ENCODE measurements at regions not wholly inside any gene's neighbourhood (a gene's known extent, or its start where the extent isn't known, plus 50 kb on each side); places are given as distances from the start of the nearest gene placed in this dataset.
"Not testable (repeated sequence)": the region's sequence is repeated elsewhere in the genome, so short reads cannot be mapped to it uniquely, and the experiment has no call there.

GRCh38 chr14:103241531-103241930 lies 92.5 kb upstream of the EIF5 start:
- Mint-ChIP-seq H3K4me3 (no peak overlapping the region), H3K36me3 (ENCODE audit: low read depth) (peaks cover 30% of the 10 kb centered on the region)
- no peak for TF ChIP-seq POLR2AphosphoS5 (IDR thresholded peaks at IDR 0.05; ENCODE audit: low read depth)
- TF ChIP-seq EZH2phosphoT487 (IDR thresholded peaks at IDR 0.05; ENCODE audit: unreplicated experiment), result no peak
- TF ChIP-seq, protein P1, sequence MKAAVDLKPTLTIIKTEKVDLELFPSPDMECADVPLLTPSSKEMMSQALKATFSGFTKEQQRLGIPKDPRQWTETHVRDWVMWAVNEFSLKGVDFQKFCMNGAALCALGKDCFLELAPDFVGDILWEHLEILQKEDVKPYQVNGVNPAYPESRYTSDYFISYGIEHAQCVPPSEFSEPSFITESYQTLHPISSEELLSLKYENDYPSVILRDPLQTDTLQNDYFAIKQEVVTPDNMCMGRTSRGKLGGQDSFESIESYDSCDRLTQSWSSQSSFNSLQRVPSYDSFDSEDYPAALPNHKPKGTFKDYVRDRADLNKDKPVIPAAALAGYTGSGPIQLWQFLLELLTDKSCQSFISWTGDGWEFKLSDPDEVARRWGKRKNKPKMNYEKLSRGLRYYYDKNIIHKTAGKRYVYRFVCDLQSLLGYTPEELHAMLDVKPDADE (IDR thresholded peaks at IDR 0.05), result no peak
- TF ChIP-seq CTCF (conservative IDR thresholded peaks at IDR 0.05; ENCODE audit: low read depth in 2 of 2), result no peak
- TF ChIP-seq NANOG (IDR thresholded peaks at IDR 0.05; ENCODE audit: borderline replicate concordance), result no peak
- TF ChIP-seq CREB1 (CRISPR knock-in tag; IDR thresholded peaks at IDR 0.05; ENCODE audit: low read depth), result no peak
- no peak for TF ChIP-seq ZNF331 (CRISPR knock-in tag; IDR thresholded peaks at IDR 0.05; ENCODE audit: low read depth)
- TF ChIP-seq EZH2 (IDR thresholded peaks at IDR 0.05; ENCODE audit: low read depth, unreplicated experiment), result no peak

DNA sequence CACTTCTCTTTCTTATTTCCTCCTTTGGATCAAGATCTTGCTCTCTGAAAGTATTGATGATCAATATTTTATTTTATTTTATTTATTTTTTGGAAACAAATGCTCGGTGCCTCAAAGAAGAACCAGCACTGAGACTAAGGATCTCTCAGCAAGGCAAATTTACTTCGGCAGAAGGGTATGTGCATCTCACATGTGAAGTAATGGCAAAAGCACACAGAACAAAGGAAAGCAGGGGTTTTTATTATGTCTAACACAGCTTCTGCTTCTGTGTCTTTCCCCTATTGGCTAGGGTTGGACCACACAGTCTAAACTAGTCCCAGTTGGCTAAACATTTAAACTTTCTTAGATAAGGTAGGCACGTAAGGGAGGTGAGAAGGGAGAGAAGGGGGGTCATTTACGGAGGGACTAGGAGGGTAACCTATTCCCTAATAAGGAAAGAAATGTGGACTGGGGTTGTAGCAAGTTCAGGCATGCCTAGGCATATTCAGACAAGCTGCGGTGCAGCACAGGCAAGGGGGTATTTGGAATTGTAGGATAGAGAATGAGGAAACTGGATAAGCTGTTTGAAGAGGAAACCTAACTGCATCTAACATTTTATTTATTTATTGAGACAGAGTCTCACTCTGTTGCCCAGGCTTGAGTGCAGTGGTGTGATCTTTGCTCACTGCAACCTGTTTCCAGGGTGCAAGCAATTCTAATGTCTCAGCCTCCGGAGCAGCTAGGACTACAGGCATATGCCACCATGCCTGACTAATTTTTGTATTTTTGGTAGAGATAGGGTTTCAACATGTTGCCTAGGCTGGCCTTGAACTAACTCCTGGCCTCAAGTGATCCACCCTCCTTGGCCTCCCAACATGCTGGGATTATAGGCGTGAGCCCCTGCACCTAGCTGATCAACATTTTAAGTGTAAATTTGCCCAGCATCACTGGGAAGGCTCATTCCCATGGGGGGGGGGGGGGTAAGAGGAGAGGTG lies 90.0 kb upstream of the EIF5 start:
- no peaks in the 10 kb centered on the region for H3K4me1 ChIP-seq (ENCODE audit: insufficient read depth)
- Mint-ChIP-seq H3K4me3 (no peak overlapping the region), H3K9me3 (peaks cover 53% of the 10 kb centered on the region), H3K4me1 (no peaks in the 10 kb centered on the region), H3K27ac (no peak overlapping the region), H3K36me3 (ENCODE audit: low read depth) (peaks cover 21% of the 10 kb centered on the region), H3K27me3 (ENCODE audit: insufficient read depth, low read depth, poor library complexity) (peaks cover 8% of the 10 kb centered on the region)
- no peak overlapping the region for H3K4me3 ChIP-seq
- no peaks in the 10 kb centered on the region for H4K20me1 ChIP-seq (replicated peaks; ENCODE audit: insufficient read depth)
- no peaks in the 10 kb centered on the region for H3K27me3 ChIP-seq (ENCODE audit: insufficient read depth)
- no peaks in the 10 kb centered on the region for H3F3A ChIP-seq (replicated peaks; ENCODE audit: low read depth)
- H3K36me3 ChIP-seq (ENCODE audit: insufficient read depth), result 0 out of 2 replicates have a peak, but pooled peaks cover 5% of the 10 kb centered on the region
- H2AFZ ChIP-seq, result 0 out of 2 replicates have a peak overlapping the region, but pooled peaks have one; percentile 38
- DNase-seq (ENCODE audit: low spot score) (no peak), ATAC-seq (no peak)
- H3K4me2 ChIP-seq, result no peak overlapping the region
- no peaks in the 10 kb centered on the region for H3K9me2 ChIP-seq (ENCODE audit: insufficient read depth)
- no peaks in the 10 kb centered on the region for H3K79me2 ChIP-seq (replicated peaks; ENCODE audit: insufficient read depth)
- TF ChIP-seq CTCF (conservative IDR thresholded peaks at IDR 0.05; ENCODE audit: low read depth in 2 of 2) (no peak), ZNF114 (CRISPR knock-in tag; IDR thresholded peaks at IDR 0.05) (no peak), ZNF331 (CRISPR knock-in tag; IDR thresholded peaks at IDR 0.05; ENCODE audit: low read depth) (no peak)
- H3K27ac ChIP-seq (ENCODE audit: low read depth), result no peak overlapping the region

More at GRCh38 chr14:103241531-103241930, 92.5 kb upstream of the EIF5 start:
- Mint-ChIP-seq H3K27ac (no peak overlapping the region), H3K4me1 (no peaks in the 10 kb centered on the region), H3K27me3 (ENCODE audit: insufficient read depth, low read depth, poor library complexity) (peaks cover 5% of the 10 kb centered on the region), H3K9me3 (peaks cover 73% of the 10 kb centered on the region)
- Histone ChIP-seq H3K27ac (ENCODE audit: low read depth) (no peak overlapping the region), H2AFZ (no peak overlapping the region), H3K27me3 (ENCODE audit: insufficient read depth) (no peaks in the 10 kb centered on the region), H3F3A (replicated peaks; ENCODE audit: low read depth) (no peaks in the 10 kb centered on the region), H3K9me2 (ENCODE audit: insufficient read depth) (no peaks in the 10 kb centered on the region), H3K4me1 (ENCODE audit: insufficient read depth) (no peaks in the 10 kb centered on the region), H3K79me2 (replicated peaks; ENCODE audit: insufficient read depth) (no peaks in the 10 kb centered on the region), H4K20me1 (replicated peaks; ENCODE audit: insufficient read depth) (no peaks in the 10 kb centered on the region), H3K4me2 (no peak overlapping the region), H3K4me3 (no peak overlapping the region), H3K36me3 (ENCODE audit: insufficient read depth) (peaks cover 5% of the 10 kb centered on the region; the same call in 1 of the 2 replicates)
- DNase-seq (ENCODE audit: low spot score) (no peak), ATAC-seq (no peak)

DNA sequence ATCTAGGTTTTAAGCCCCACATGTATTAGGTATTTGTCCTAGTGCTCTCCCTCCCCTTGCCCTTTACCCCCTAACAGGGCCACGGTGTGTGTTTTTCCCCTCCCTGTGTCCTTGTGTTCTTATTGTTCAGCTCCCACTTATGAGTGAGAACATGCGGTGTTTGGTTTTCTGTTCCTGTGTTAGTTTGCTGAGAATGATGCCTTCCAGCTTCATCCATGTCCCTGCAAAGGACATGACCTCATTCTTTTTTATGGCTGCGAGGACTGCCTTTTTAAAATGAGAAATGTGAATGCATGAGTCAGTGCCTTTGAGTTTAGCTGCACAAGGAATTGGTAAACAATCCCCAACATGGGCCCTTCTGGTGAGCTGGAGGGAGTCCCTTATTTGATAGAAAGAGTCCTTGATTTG lies 88.4 kb upstream of the EIF5 start:
- H3K9me3 Mint-ChIP-seq, result peaks cover 37% of the 10 kb centered on the region
- H3K4me3 Mint-ChIP-seq; H3K4me1 Mint-ChIP-seq; H3K9me2 ChIP-seq (ENCODE audit: insufficient read depth); H3K4me3 ChIP-seq; H3K27ac Mint-ChIP-seq; H3K27me3 Mint-ChIP-seq (ENCODE audit: insufficient read depth, low read depth, poor library complexity); H3F3A ChIP-seq (replicated peaks; ENCODE audit: low read depth); ATAC-seq; H3K27me3 ChIP-seq (ENCODE audit: insufficient read depth); H3K79me2 ChIP-seq (replicated peaks; ENCODE audit: insufficient read depth); DNase-seq (ENCODE audit: low spot score); H3K27ac ChIP-seq (ENCODE audit: low read depth); H4K20me1 ChIP-seq (replicated peaks; ENCODE audit: insufficient read depth); H3K4me1 ChIP-seq (ENCODE audit: insufficient read depth); H3K36me3 ChIP-seq (ENCODE audit: insufficient read depth); H3K4me2 ChIP-seq; H3K36me3 Mint-ChIP-seq (ENCODE audit: low read depth): not testable (repeated sequence)
- peak overlapping the region; percentile 70 for H2AFZ ChIP-seq

Data from GM23338 (cell line).